Stomach smooth muscle (tissue), 2 donors: ENCODE measurements at regions not wholly inside any gene's neighbourhood (a gene's known extent, or its start where the extent isn't known, plus 50 kb on each side); places are given as distances from the start of the nearest gene placed in this dataset.

ENCODE experiments used
- H3K27ac ChIP-seq: one replicate; pipeline ENCODE4 v1.7.0; 2013; ENCODE audit warnings: mild to moderate bottlenecking, low read length, inconsistent platforms
- H3K27me3 ChIP-seq, 2 donors: one replicate each; pipeline ENCODE4 v1.7.0; 2013; ENCODE audit warnings: low read length in 2 of 2; ENCODE audit not compliant: insufficient read depth in 2 of 2, control insufficient read depth in 1 of 2
- H3K36me3 ChIP-seq, 2 donors: one replicate each; pipeline ENCODE4 v1.7.0; 2013; ENCODE audit warnings: low read length in 2 of 2; ENCODE audit not compliant: control insufficient read depth in 2 of 2, insufficient read depth in 2 of 2
- H3K4me1 ChIP-seq: one replicate; pipeline ENCODE4 v1.7.0; 2013; ENCODE audit warnings: low read length; ENCODE audit not compliant: control insufficient read depth, insufficient read depth
- H3K4me3 ChIP-seq, 2 donors: one replicate each; pipeline ENCODE4 v1.7.0; 2013; ENCODE audit warnings: low read length in 2 of 2
- H3K9ac ChIP-seq, 2 donors: one replicate each; pipeline ENCODE4 v1.7.0; 2013; ENCODE audit warnings: low read length in 2 of 2, mild to moderate bottlenecking in 1 of 2
- H3K9me3 ChIP-seq, 2 donors: one replicate each; pipeline ENCODE4 v1.7.0; 2013; ENCODE audit warnings: low read length in 2 of 2; ENCODE audit not compliant: control insufficient read depth in 2 of 2
- donor health status: healthy.
- donor health status: Pancreatic carcinoma.

DNA sequence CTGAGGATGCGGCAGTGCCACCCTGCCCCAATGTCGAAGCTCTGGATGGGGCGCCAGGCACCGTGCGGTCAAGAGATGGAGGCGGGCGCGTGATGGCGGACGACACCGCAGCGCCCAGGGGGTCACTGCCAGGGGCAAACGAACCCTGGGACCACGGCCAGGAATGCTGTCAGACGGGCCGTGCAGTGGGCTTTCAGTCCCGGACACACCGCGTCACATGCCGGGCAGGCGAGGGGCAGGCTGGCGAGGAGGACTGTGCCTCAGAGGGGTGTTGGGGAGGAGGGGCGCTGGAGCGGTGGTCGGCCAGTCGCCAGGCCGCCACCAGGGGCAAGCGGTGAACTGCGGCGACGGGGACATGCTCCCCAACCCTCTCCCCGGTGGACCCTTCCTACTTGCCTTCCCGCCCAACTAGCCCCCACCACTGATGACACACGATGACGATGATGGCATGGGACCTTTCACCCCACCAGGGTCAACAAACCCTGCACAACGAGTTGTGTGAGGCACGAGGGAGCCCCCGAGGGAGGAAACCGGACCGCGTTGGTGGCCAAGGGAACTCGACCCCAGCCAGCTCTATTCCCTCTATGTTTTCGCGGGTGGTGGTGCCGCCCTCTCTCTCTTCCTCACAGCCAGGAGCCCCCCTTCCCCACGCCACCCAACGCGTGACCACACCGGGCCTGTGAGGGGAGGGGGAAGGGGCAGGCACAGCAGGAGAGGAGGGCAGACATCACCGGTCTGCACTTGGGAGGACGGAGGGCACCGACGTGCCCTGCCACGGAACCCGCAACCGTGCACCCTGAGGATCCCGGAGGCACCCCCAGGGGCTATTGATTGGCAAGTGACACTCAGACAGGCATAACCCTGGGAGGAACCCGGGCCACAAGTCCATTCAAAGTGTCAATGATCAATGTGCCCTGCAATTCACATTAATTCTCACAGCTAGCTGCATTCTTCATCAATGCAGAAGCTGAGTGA, 1960.9 kb upstream of the DEFB115 start:
- Histone ChIP-seq H3K4me3 (no peak overlapping the region), H3K27ac (no peak overlapping the region), H3K9ac (no peak overlapping the region), H3K36me3 (no peaks in the 10 kb centered on the region), H3K9me3 (peaks cover 0 to 21% of the 10 kb centered on the region in 2 donors), H3K4me1 (no peaks in the 10 kb centered on the region), H3K27me3 (no peaks in the 10 kb centered on the region)

DNA sequence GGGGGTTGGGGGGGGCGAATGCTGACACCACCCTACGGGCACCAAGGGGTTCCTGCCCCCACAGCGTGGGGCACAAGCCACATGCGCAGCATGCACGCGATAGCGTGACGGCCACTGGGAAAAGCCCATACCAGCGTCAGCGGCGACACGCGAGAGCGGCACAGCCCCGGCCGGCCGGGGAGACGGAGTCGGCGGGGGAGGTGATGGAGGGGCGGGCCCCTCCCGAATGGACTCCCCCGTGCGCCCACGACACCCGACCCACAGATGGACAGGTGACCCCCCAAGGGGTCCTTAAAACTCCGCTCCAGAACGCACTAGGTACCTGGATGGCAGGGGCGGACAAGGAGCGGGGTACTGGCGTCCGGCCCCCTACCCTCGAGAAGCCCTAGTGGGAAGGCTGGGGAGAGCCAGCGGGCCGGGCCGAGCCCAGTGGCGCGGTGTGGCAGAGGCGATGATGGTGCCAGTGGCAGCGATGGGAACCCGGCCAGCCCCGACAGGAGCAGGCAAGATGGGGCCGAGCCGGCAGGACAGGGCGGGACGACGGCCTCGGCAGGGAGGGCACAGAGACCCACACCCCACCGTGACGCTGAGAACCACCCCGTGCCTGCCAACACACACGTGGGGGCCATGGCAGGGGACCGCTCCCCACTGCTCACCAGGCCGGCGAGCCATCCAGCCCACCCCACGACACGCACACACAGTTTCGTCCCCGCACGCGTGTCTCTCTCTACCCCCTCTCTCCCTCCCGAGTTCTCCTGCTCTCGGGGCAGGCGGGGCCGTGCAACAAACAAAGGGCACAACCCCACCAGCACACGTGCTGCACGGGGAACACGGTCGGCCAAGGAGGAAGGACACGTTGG, 1959.8 kb upstream of the DEFB115 start:
- Histone ChIP-seq H3K36me3 (no peaks in the 10 kb centered on the region), H3K27me3 (no peaks in the 10 kb centered on the region), H3K27ac (no peak overlapping the region), H3K9ac (no peak overlapping the region), H3K4me3 (no peak overlapping the region), H3K4me1 (no peaks in the 10 kb centered on the region), H3K9me3 (peaks cover 0 to 21% of the 10 kb centered on the region in 2 donors)

DNA sequence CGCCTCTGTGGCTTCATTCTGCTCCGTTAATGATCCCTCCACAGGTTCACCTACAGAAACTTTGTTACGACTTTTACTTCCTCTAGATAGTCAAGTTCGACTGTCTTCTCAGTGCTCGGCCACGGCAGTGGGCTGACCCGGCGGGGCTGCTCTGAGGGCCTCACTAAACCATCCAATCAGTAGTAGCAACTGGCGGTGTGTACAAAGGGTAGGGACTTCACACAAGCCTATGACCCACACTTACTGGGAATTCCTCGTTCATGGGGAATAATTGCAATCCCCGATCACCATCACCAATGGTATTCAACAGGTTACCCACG, 1959.2 kb upstream of the DEFB115 start:
- no peaks in the 10 kb centered on the region for H3K36me3 ChIP-seq
- H3K9ac ChIP-seq, result no peak overlapping the region
- peaks cover 0 to 21% of the 10 kb centered on the region in 2 donors for H3K9me3 ChIP-seq
- no peaks in the 10 kb centered on the region for H3K27me3 ChIP-seq
- H3K27ac ChIP-seq, result no peak overlapping the region
- no peaks in the 10 kb centered on the region for H3K4me1 ChIP-seq
- no peak overlapping the region for H3K4me3 ChIP-seq

DNA sequence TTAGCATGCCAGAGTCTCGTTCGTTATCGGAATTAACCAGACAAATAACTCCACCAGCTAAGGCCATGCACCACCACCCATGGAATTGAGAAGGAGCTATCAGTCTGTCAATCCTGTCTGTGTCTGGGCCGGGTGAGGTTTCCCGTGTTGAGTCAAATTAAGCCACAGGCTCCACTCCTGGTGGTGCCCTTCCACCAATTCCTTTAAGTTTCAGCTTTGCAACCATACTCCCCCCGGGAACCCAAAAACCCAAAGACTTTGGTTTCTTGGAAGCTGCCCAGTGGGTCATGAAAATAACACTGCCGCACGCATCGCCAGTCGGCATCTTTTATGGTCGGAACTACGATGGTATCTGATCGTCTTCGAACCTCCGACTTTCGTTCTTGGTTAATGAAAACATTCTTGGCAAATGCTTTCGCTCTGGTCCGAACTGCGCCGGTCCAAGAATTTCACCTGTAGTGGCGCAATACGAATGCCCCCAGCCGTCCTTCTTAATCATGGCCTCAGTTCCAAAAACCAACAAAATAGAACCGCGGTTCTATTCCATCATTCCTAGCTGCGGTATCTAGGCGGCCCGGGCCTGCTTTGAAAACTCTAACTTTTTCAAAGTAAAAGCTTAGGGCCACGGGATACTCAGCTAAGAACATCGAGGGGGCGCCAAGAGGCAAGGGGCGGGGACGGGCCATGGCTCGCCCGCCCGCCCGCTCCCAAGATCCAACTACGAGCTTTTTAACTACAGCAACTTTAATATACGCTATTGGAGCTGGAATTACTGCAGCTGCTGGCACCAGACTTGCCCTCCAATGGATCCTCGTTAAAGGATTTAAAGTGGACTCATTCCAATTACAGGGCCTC, 1958.5 kb upstream of the DEFB115 start:
- Histone ChIP-seq H3K9me3 (peaks cover 0 to 21% of the 10 kb centered on the region in 2 donors), H3K4me3 (no peak overlapping the region), H3K9ac (no peak overlapping the region)

DNA sequence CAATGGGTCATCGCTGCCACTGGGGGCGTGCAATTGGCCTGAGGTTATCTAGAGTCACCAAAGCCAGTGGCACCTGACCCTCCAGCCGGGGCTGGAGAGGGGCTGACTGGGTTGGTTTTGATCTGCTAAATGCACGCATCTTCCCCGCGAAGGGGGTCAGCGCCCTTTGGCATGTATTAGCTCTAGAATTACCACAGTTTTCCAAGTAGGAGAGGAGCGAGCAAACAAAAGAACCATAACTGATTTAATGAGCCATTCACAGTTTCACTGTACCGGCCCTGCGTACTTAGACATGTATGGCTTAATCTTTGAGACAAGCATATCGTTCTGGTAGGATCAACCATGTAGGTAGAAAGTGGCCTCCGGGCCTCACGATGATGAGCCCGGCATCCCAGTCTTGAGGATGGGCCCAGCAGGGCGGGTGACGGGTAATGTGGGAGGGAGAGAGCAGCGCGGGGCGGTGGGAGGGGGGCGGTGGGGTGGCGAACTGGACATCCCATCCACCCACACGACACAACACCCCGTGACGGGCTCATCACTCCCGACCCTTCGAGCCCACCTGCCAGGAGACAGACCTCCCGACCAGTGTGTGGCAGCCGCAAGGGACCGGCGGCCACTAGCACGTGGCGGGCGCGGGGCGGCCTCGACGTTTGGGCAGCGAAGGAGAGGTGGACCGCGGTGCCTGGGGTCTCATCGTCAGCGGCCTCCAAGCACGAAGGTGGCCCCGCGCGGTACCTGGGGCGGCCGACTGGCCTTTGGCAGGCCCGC, 1957.5 kb upstream of the DEFB115 start:
- H3K9ac ChIP-seq, result no peak overlapping the region
- H3K4me1 ChIP-seq, result no peaks in the 10 kb centered on the region
- no peaks in the 10 kb centered on the region for H3K27me3 ChIP-seq
- peaks cover 0 to 21% of the 10 kb centered on the region in 2 donors for H3K9me3 ChIP-seq
- no peak overlapping the region for H3K27ac ChIP-seq
- no peak overlapping the region for H3K4me3 ChIP-seq
- H3K36me3 ChIP-seq, result no peaks in the 10 kb centered on the region

More for the DNA sequence above, 1958.5 kb upstream of the DEFB115 start:
- Histone ChIP-seq H3K36me3 (no peaks in the 10 kb centered on the region), H3K27ac (no peak overlapping the region), H3K4me1 (no peaks in the 10 kb centered on the region), H3K27me3 (no peaks in the 10 kb centered on the region)

DNA sequence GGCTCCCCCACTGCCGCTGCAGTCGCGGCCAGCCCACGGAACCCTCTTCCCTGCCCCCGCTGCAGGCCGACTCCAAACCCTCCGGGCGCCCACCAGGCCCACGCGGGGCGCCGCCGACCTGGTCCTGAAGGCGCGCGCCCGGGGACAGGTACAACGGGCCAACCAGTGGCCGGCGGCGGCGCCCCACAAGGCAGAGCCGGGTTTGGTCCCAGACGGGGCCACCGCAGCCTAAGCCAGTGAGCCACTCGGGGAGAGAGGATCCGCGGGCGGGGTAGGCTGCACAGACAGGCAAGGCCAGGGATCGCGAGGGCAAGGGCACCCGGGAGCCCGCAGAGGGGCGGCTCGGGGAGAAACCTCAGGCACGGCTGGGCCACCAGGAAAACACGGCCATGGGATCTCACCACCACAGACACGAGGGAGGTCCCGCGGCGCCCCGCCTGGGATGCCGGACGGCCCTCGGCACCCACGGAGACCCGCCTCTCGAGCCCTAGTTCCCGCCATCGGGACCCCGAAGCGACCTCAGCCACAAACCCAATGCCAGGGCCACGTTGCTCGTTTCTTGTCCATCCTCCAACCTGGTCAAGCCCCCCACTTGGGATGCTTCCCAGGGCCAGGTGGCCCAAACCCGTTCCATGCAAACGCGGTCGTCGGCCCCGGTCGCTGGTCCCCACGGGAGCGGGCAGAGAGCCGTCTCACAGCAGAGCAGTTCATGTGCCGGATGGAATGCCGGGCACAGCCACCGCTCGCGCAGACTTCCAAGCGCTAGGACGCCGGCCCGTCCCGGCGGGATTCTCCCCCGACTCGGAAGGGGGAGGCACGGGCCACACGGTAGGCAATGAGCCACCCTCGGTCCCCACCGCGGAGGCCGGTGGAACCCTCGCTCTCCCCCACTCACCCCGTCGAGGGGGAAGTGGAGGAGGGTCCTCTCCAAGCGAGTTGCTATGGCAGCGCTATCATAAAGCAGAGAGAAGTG, 1956.6 kb upstream of the DEFB115 start:
- Histone ChIP-seq H3K9ac (no peak overlapping the region), H3K9me3 (peaks cover 0 to 21% of the 10 kb centered on the region in 2 donors), H3K4me1 (no peaks in the 10 kb centered on the region), H3K27me3 (no peaks in the 10 kb centered on the region), H3K27ac (no peak overlapping the region), H3K36me3 (no peaks in the 10 kb centered on the region), H3K4me3 (no peak overlapping the region)

DNA sequence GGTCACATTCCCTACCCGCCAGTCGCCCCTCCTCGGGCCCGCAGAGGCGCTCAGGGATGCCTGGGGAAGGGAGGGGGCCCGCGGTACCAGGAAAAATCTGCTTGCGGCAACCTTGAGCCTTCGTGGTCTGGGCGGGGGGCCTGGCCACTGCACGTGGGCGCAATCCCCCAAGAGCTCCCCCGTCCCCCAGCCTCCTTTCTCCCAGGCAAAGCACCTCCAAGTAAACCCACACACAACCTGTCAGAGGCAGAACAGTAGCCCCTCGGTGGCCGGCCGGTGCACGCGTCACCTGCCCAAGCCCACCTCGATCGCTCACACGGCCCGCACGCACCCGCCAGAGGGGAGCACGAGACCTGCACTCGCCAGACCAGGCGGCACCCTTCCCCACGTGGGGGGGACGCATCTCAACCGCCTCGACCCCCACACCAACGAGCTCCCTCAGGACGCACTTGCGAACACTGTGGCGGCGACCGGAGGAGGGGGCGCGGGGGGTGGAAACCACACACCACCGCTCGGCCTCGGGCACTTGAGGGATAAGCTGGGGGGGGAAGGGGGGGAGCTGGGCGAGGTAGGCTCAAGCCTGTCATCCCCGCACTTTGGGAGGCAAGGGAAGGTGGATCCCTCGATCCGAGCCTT, 1955.7 kb upstream of the DEFB115 start:
- Histone ChIP-seq H3K4me3 (no peak overlapping the region), H3K27me3 (no peaks in the 10 kb centered on the region), H3K4me1 (no peaks in the 10 kb centered on the region), H3K9me3 (peaks cover 0 to 18% of the 10 kb centered on the region in 2 donors), H3K27ac (no peak overlapping the region), H3K36me3 (no peaks in the 10 kb centered on the region), H3K9ac (no peak overlapping the region)

DNA sequence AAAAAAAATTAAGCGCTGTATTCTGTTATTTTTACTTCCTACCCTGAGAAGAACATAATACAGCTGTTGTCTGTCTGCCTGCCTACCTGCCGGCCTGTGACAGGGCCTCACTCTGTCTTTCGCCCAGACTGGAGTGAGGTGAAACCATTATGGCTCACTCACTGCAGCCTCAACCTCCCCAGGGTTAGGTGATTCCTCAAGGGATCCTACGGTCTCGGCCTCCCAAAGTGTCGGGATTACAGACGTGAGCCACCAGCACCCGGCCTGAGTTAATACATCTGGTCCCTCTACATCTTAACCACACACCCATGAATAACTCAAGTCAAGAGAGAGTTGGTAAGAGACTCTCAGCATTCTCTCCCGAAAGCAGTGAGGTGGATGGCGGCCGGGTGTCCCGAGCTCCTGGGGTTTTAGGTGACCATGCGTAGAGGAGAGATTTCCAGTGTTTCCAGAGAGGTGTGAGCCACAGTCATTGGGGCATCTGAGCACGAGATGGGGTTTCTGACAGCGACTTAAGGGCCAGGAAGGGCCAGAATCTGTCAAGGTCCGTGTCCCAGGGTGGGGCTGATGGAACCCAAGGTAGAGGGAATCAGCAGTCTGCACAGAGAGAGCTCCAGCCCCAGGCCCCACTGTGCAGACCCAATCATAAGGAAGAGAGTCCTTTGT, 1954.4 kb upstream of the DEFB115 start:
- no peaks in the 10 kb centered on the region for H3K36me3 ChIP-seq
- no peak overlapping the region for H3K27ac ChIP-seq
- no peak overlapping the region for H3K9ac ChIP-seq
- no peaks in the 10 kb centered on the region for H3K4me1 ChIP-seq
- H3K9me3 ChIP-seq, result peaks cover 0 to 13% of the 10 kb centered on the region in 2 donors
- H3K27me3 ChIP-seq, result no peaks in the 10 kb centered on the region
- no peak overlapping the region for H3K4me3 ChIP-seq
